Neural cell (in vitro differentiated cells): ENCODE measurements at regions not wholly inside any gene's neighbourhood (a gene's known extent, or its start where the extent isn't known, plus 50 kb on each side); places are given as distances from the start of the nearest gene placed in this dataset.

Experiments used
- H2AFZ ChIP-seq: fragments of 200-600, 300-800 bp; sonication (generic), shearing (Covaris generic); 2 replicates; pipeline ENCODE4 v1.6.0; 2014; ENCODE audit warnings: low read depth, mild to moderate bottlenecking, antibody characterized with exemption, low read length, moderate library complexity
- H3F3A ChIP-seq: fragments of 200-600 bp; shearing (Covaris generic); 2 replicates; pipeline ENCODE4 v1.6.1; 2016; ENCODE audit warnings: mild to moderate bottlenecking, moderate library complexity, mixed read lengths, antibody characterized with exemption, low read length; ENCODE audit not compliant: insufficient read depth, poor library complexity, severe bottlenecking
- H3K27ac ChIP-seq: fragments of 200-600, 300-800 bp; sonication (generic), shearing (Covaris generic); 2 replicates; pipeline ENCODE4 v1.5.1; 2014; ENCODE audit warnings: mild to moderate bottlenecking, low read length, moderate library complexity
- H3K27me3 ChIP-seq: fragments of 300-800, 200-600 bp; sonication (generic), shearing (Covaris generic); 2 replicates; pipeline ENCODE4 v1.6.0; 2014; ENCODE audit warnings: mild to moderate bottlenecking, low read depth, low read length, moderate library complexity; ENCODE audit not compliant: insufficient read depth
- H3K36me3 ChIP-seq: fragments of 300-800, 200-600 bp; sonication (generic), shearing (Covaris generic); 2 replicates; pipeline ENCODE4 v1.5.1; 2014; ENCODE audit warnings: mild to moderate bottlenecking, antibody characterized with exemption, low read length, moderate library complexity; ENCODE audit not compliant: insufficient read depth
- H3K4me2 ChIP-seq: fragments of 300-800, 200-600 bp; sonication (generic), shearing (Covaris generic); 2 replicates; pipeline ENCODE4 v1.6.0; 2014; ENCODE audit warnings: mild to moderate bottlenecking, low read length
- H3K4me3 ChIP-seq: fragments of 300-800, 200-600 bp; sonication (generic), shearing (Covaris generic); 2 replicates; pipeline ENCODE4 v1.5.1; 2014; ENCODE audit warnings: mild to moderate bottlenecking, low read length, moderate library complexity
- H3K79me2 ChIP-seq: fragments of 200-600 bp; shearing (Covaris generic); replicated peaks from 2 replicates; pipeline ENCODE4 v1.6.0; 2014; ENCODE audit warnings: mild to moderate bottlenecking, low read length, moderate library complexity; ENCODE audit not compliant: insufficient read depth
- H3K9ac ChIP-seq: fragments of 300-800, 200-600 bp; sonication (generic), shearing (Covaris generic); 2 replicates; pipeline ENCODE4 v1.6.1; 2016; ENCODE audit warnings: mild to moderate bottlenecking, low read length, mixed read lengths
- H3K9me2 ChIP-seq: fragments of 200-600 bp; shearing (Covaris generic); 2 replicates; pipeline ENCODE4 v1.6.1; 2016; ENCODE audit warnings: mild to moderate bottlenecking, low read length, mixed read lengths; ENCODE audit not compliant: insufficient read depth
- H3K9me3 ChIP-seq: fragments of 200-600, 300-800 bp; sonication (generic), shearing (Covaris generic); 2 replicates; pipeline ENCODE4 v1.6.1; 2016; ENCODE audit warnings: mild to moderate bottlenecking, mixed run types, low read length, moderate library complexity, mixed read lengths
- H4K20me1 ChIP-seq: fragments of 200-600 bp; shearing (Covaris generic); 2 replicates; pipeline ENCODE4 v1.6.1; 2016; ENCODE audit warnings: mild to moderate bottlenecking, mixed run types; ENCODE audit not compliant: insufficient read depth
- CTCF ChIP-seq: fragments of 450-650 bp; IDR thresholded peaks from 2 replicates; pipeline ENCODE4 v1.5.1; 2014; ENCODE audit warnings: antibody characterized with exemption, mild to moderate bottlenecking, moderate library complexity; ENCODE audit not compliant: poor library complexity, severe bottlenecking
- EP300 ChIP-seq: fragments of 450-650 bp; conservative IDR thresholded peaks from 2 replicates; pipeline ENCODE4 v1.6.1; 2014; ENCODE audit warnings: antibody characterized with exemption, mild to moderate bottlenecking, moderate library complexity; ENCODE audit not compliant: poor library complexity, severe bottlenecking
- EZH2 ChIP-seq: fragments of 200-600, 300-800 bp; shearing (Covaris generic), sonication (generic); IDR thresholded peaks from 2 replicates; pipeline ENCODE4 v1.6.1; 2014; ENCODE audit warnings: antibody characterized with exemption, low read length, borderline replicate concordance, mild to moderate bottlenecking; ENCODE audit not compliant: insufficient read depth, poor library complexity, severe bottlenecking
- MXI1 ChIP-seq: fragments of 450-650 bp; conservative IDR thresholded peaks from 2 replicates; pipeline ENCODE4 v1.6.1; 2014; ENCODE audit warnings: antibody characterized with exemption, mild to moderate bottlenecking; ENCODE audit not compliant: poor library complexity, severe bottlenecking
- POLR2AphosphoS5 ChIP-seq: IDR thresholded peaks from 2 replicates; pipeline ENCODE4 v1.6.1; 2012
- RAD21 ChIP-seq: fragments of 450-650 bp; conservative IDR thresholded peaks from 2 replicates; pipeline ENCODE4 v1.6.1; 2014; ENCODE audit warnings: antibody characterized with exemption, mild to moderate bottlenecking, moderate library complexity
- REST ChIP-seq: IDR thresholded peaks from 2 replicates; pipeline ENCODE4 v1.6.1; 2012; ENCODE audit warnings: borderline replicate concordance
- SMC3 ChIP-seq: fragments of 450-650 bp; conservative IDR thresholded peaks from 2 replicates; pipeline ENCODE4 v1.6.1; 2014; ENCODE audit warnings: antibody characterized with exemption, mild to moderate bottlenecking, moderate library complexity; ENCODE audit not compliant: poor library complexity
- TAF1 ChIP-seq: IDR thresholded peaks from 2 replicates; pipeline ENCODE4 v1.6.1; 2012; ENCODE audit warnings: low read depth

- Histone ChIP-seq H3K27ac (no peak overlapping the region), H3K4me2 (no peak overlapping the region), H3K9me3 (no peaks in the 10 kb centered on the region), H3K27me3 (no peaks in the 10 kb centered on the region), H3F3A (no peaks in the 10 kb centered on the region), H3K9me2 (no peaks in the 10 kb centered on the region), H2AFZ (no peak overlapping the region), H4K20me1 (no peaks in the 10 kb centered on the region), H3K36me3 (no peaks in the 10 kb centered on the region), H3K9ac (no peak overlapping the region), H3K4me3 (no peak overlapping the region), H3K79me2 (no peaks in the 10 kb centered on the region)
- no peak for TF ChIP-seq EP300
- TF ChIP-seq REST, result no peak
- TF ChIP-seq EZH2, result no peak
- no peak for TF ChIP-seq RAD21
- no peak for TF ChIP-seq SMC3
- no peak for TF ChIP-seq CTCF
- TF ChIP-seq TAF1, result no peak
- TF ChIP-seq POLR2AphosphoS5, result no peak
- no peak for TF ChIP-seq MXI1
These were observed 755.3 kb downstream of the TLE1 start for GRCh38 chr9:80934095-80934494.

- H3K4me3 ChIP-seq, result no peak overlapping the region
- no peaks in the 10 kb centered on the region for H4K20me1 ChIP-seq
- H2AFZ ChIP-seq, result no peak overlapping the region
- H3K27ac ChIP-seq, result no peak overlapping the region
- H3K4me2 ChIP-seq, result no peak overlapping the region
- H3F3A ChIP-seq, result no peaks in the 10 kb centered on the region
- no peaks in the 10 kb centered on the region for H3K79me2 ChIP-seq
- no peak overlapping the region for H3K9ac ChIP-seq
- H3K36me3 ChIP-seq, result no peaks in the 10 kb centered on the region
- H3K27me3 ChIP-seq, result no peaks in the 10 kb centered on the region
- TF ChIP-seq MXI1 (no peak), REST (no peak), TAF1 (no peak), POLR2AphosphoS5 (no peak), RAD21 (no peak), EP300 (no peak), SMC3 (no peak), EZH2 (no peak), CTCF (no peak)
- no peaks in the 10 kb centered on the region for H3K9me3 ChIP-seq
- no peaks in the 10 kb centered on the region for H3K9me2 ChIP-seq
These were observed 756.2 kb downstream of the TLE1 start for GRCh38 chr9:80932947-80933780.
